DMS 273 treated with DMSO at 0.1 percent for 48 hours (cell line): ENCODE measurements at regions not wholly inside any gene's neighbourhood (a gene's known extent, or its start where the extent isn't known, plus 50 kb on each side); places are given as distances from the start of the nearest gene placed in this dataset.
"Not testable (repeated sequence)": the region's sequence is repeated elsewhere in the genome, so short reads cannot be mapped to it uniquely, and the experiment has no call there.

ENCODE experiments used
- DNase-seq: peaks from one replicate; lab custom pipeline; 2025; lab: John Stamatoyannopoulos, UW

DNA sequence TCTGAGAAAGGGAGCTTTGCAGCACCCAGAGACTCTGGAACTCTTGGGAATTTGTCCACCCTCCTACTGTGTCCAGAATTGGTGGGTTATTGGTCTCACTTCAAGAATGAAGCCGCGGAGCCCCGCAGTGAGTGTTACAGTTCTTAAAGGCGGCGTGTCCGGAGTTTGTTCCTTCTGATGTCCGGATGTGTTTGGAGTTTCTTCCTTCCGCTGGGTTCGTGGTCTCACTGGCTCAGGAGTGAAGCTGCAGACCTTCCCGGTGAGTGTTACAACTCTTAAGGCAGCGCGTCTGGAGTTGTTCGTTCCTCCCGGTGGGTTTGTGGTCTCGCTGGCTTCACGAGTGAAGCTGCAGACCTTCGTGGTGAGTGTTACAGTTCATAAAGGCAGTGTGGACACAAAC lies 824.7 kb downstream of the LRRTM4 start:
- not testable (repeated sequence) for DNase-seq

GRCh38 chr2:76692908-76693307 lies 829.3 kb downstream of the LRRTM4 start:
- no peak for DNase-seq

DNA sequence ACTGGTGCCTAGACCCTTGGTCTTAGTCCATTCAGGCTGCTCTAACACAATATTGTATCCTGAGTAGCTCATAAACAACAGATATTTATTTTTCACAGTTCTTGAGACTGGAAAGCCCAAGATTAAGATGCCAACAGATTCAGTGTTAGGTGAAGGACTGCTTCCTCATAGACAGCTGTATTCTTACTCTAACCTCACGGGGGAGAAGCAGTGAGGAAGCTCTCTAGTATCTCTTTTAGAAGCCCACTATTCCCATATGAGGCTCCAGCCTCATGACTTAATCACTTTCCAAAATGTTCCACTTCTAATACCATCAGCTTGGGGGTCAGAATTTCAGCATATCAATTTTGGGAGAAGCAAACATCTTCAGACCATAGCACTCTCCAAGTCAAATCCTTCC lies 833.4 kb downstream of the LRRTM4 start:
- DNase-seq: no peak

- DNase-seq: no peak
Measured at GRCh38 chr2:76687923-76688322, 834.3 kb downstream of the LRRTM4 start.

GRCh38 chr2:76684756-76685155 lies 837.4 kb downstream of the LRRTM4 start:
- no peak for DNase-seq

DNA sequence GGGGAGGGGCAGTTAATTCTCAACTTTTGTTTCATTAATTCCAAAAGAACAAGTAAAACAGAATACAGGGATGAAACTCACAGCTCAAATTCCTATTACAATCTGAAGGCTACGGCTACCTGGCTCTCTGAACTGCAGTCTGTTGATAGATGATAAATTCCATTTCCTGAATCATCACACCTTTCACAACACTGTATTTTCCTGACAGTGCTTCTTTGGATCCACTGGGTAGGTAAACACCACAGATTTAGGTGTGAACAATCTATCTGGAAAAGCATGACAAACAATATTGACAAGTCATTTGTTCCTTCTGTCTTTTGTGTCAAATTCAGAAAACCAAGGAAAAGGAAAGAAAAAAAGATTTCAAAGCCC lies 843.2 kb downstream of the LRRTM4 start:
- DNase-seq: no peak

- DNase-seq: no peak
Measured at GRCh38 chr2:76678383-76679024, 843.7 kb downstream of the LRRTM4 start.

- DNase-seq: no peak
Measured at GRCh38 chr2:76675212-76675611, 847.0 kb downstream of the LRRTM4 start.

GRCh38 chr2:76672798-76673197 lies 849.4 kb downstream of the LRRTM4 start:
- DNase-seq: no peak

DNA sequence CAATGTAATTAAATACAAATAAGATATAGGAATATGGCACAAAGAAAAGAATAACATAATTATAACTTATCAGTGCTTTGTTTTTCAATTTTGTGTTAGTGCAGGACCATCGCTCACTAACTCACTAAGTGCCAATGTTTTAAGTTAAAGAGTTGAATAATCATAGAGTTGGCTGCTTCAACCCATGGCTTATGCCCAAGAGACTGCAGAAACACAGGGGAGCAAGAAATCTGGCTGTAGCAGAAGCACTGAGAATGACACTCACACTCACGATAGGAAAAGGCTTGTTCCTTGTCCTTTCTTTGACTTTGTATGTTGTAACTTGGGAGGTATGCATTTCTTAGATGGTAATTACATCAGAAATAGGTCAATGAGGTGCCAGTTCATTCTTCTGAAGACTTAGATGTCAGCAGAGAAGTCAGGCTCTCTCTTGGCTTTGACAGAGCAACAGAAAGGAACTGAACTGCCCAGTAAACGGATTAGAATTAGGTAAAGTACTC lies 852.2 kb downstream of the LRRTM4 start:
- no peak for DNase-seq

DNA sequence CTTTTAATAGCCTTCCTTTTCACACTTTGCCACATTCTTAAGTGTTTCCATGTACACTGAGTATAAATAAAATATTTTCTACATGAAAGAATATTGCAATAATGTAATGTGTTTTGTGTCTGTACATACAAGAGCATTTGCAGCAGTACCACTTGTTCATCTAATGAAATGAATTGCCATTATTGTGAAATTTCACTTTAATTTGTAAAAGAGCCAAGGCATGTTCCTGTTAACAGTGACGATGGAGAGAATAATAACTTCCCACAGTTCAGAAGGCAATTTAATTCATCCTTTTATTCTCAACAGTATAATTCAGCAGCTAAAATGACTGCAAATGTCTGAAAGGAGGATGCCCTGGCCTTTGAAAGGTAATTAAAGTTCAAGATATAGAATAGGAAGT lies 853.9 kb downstream of the LRRTM4 start:
- no peak for DNase-seq

DNA sequence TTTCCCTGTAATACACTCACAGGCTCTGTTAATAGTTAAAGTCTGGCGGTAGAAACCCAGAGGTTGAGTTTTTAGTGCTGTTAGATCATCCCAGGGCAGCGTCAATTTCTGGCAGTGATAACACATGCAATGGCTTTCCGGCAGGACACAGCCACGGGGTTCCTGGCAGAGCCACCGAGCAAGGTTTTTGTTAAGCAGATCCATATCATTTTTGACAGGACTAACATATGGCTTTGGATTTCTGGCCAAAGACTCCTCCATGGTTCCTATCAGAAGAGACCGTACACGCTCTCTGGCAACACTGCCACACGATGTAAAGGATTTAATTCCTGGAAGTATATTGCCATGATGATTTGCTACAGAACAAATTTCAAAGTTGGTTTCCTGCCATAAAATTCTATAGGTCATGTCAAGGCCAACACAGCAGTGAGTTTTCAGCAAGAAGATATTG lies 854.3 kb downstream of the LRRTM4 start:
- no peak for DNase-seq

GRCh38 chr2:76642129-76642528 lies 880.0 kb downstream of the LRRTM4 start:
- no peak for DNase-seq

- no peak for DNase-seq
Measured at GRCh38 chr2:76641506-76641905, 880.7 kb downstream of the LRRTM4 start.

- DNase-seq: no peak
Measured at GRCh38 chr2:76640905-76641304, 881.3 kb downstream of the LRRTM4 start.

- no peak for DNase-seq
Measured at GRCh38 chr2:76639171-76639680, 883.0 kb downstream of the LRRTM4 start.

DNA sequence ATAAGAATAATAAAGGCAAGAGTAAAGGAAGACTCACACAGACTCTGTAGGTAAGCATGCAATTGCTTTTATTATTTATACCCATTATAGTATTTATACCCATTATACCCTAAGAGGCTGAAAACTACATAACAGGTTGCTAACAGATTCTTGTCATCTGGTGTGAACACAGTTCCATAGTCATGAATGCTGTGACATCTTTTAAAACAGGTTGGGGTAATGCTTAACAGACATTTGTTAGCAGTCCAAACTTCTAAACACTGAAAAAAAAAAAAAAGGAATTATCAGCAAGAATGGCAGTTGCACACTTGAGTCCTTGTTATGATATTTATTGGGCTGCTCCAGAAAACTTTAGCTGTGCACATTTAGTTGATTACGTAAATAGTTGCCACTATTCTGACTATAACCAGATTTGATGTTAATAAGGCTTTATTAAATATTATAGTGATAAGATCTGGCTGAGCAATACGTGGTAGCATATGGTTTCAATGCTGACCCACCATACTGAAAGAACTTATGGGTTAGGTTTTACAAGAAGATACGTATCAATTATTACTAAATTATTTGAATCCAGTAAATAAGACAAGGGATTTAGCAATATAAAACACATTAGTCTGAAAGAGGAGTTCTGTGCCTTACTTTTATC lies 888.8 kb downstream of the LRRTM4 start:
- DNase-seq: no peak

DNA sequence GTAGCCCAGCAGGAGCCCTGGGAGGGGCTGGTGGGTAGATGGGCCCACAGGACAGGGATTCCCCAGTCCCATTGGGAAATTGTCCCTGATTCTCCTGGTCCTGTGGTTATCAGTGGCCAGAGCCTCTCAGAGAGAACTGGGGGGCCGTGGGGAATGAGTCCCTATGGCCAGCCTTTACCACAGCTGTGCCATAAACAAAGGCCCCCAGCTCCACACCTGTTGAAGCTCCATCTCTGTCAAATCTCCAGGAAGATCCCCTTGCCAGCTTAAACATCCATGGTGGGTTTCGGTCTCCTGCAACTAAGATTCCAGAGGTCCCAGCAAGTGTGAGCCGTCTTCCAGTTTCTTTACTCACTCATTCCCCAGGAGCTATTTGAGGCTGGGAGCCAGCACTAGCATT lies 897.1 kb downstream of the LRRTM4 start:
- no peak for DNase-seq

DNA sequence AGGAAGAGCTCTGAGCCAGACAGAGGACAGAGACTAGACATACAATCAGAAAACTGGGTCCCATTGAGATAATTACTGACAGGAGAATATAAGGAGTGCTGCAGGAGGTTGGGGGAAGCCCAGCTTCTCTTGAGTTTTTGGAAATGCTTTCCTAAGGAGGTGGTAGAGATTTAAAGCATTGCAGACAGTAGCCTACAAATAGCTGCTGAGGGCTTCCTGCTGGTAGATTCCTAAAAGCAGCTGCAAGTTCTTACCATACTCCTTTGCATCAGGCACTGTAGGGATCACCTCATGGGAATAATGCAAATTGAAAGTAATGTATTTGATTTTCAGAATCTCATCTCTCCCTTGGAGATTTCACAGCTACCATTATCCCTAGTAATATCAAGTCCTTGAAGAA lies 902.6 kb upstream of the GCFC2 start:
- DNase-seq: no peak

DNA sequence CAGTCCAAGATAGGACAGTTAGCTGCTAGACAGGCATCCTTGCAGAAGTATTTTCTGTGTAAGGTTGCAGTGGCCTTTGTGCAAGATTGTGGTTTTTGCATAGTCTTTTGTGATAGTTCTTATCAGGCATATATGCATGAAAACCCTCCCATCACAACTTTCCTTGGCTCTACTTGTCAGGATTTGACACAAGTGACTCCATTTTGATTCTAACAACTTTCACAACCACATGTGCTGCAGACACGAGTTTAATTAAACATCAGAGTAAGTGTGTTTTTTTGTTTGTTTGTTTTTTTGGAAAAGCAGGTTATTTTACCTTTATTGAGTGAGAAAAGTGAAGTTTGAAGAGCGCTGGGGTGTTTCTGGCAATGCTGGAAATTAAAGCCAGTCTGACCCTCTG lies 902.0 kb upstream of the GCFC2 start:
- no peak for DNase-seq

GRCh38 chr2:76610451-76610850 lies 899.7 kb upstream of the GCFC2 start:
- DNase-seq: no peak

GRCh38 chr2:76599732-76600368 lies 889.1 kb upstream of the GCFC2 start:
- peak; percentile 28 for DNase-seq

DNA sequence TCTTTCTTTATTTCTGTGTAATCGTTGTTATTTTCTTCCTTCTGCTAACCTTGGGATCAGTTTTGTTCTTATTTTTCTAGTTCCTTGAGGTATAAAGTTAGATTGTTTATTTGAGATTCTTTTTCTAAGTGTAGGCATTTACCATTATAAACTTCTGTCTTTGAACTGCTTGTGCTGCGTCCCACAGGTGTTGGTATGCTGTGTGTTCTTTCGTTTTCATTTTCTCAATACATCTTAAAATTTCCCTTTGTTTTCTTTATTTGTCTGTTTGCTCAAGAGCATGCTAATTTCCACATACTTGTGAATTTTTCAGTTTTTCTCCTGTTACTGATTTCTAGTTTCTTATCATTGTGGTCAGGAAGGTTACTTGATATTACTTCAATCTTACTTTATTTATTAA lies 873.8 kb upstream of the GCFC2 start:
- no peak for DNase-seq
